GM18505 (cell line): ENCODE measurements at regions not wholly inside any gene's neighbourhood (a gene's known extent, or its start where the extent isn't known, plus 50 kb on each side); places are given as distances from the start of the nearest gene placed in this dataset.

Experiments used
- ATAC-seq: cut with Tn5 transposase; IDR thresholded peaks from one replicate; pipeline ENCODE4 v1.9.1; 2021; ENCODE audit not compliant: unreplicated experiment
- POLR2A ChIP-seq: IDR thresholded peaks from 4 replicates; pipeline ENCODE4 v1.6.1; 2011; ENCODE audit warnings: borderline replicate concordance; ENCODE audit not compliant: insufficient read depth, insufficient read length; ENCODE audit errors: extremely low read depth

- no peak for TF ChIP-seq POLR2A
Measured at GRCh38 chr5:121164632-121165031, 687.0 kb upstream of the FTMT start.

GRCh38 chr5:121171361-121171760 is 680.3 kb upstream of the FTMT start:
- no peak for ATAC-seq
- no peak for TF ChIP-seq POLR2A

More at GRCh38 chr5:121164632-121165031, 687.0 kb upstream of the FTMT start:
- ATAC-seq, result no peak

- no peak for TF ChIP-seq POLR2A
- ATAC-seq, result no peak
Measured at GRCh38 chr5:121171834-121172233, 679.8 kb upstream of the FTMT start.

- no peak for TF ChIP-seq POLR2A
- ATAC-seq, result no peak
Measured at GRCh38 chr5:121174351-121174750, 677.3 kb upstream of the FTMT start.

- TF ChIP-seq POLR2A, result no peak
- ATAC-seq, result no peak
Measured at GRCh38 chr5:121175986-121176385, 675.7 kb upstream of the FTMT start.

GRCh38 chr5:121182788-121183490 is 668.7 kb upstream of the FTMT start:
- no peak for ATAC-seq
- no peak for TF ChIP-seq POLR2A

DNA sequence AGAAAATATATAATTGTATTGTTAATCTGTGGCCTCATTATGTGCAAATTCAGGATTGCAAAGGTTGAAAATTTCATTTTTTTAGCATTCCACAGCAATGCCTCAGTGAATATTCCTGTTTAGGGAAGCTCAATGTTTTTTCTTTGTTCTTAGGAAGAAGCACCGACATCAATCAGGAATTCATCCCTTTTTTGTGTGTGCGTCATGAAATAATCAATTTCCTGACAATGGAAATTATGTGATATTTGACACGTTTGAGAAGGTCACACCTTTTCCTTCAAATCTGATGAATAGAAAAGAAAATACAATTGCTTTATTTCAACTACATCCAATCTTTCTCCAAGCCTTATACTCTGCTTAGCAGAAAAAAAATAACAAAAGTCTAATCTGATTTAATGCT is 662.8 kb upstream of the FTMT start:
- no peak for TF ChIP-seq POLR2A
- ATAC-seq, result no peak

- TF ChIP-seq POLR2A, result no peak
- ATAC-seq, result no peak
Measured at GRCh38 chr5:121189342-121190305, 662.1 kb upstream of the FTMT start.

DNA sequence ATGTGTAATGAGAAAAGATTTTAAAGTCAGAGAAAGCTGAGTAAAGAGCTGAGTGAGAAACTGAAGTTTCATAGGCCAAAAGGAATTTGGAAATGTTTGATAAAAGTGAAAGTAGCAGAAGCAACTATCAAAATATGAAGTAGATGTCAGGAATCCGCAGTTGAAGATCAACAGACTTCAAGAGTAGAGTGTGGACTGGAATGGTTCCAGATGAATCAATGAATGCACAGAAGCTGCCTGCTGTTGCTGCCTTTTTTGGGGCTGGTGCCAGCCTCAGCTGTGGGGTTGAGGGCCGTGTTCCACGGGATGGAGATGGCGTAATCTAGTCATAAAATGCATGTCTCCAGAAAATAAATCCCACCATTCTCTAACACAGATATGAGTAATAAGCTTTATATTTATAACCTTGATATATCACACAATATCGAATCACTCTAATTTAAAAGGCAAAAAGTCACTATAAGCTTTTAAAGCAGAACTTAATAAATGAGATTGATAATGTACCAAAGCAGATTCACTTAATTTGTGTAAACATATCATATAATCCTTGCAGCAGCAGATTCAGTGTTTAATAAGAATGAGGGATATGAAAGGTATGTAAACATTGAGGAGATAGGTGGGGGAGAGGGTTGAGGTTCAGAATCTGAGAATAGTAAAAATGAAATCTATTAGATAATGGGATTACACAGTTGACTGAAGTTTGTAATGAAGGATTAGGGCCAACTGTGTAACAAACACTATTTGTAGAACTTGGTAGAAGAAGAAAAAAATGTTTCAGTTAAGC is 652.3 kb upstream of the FTMT start:
- no peak for TF ChIP-seq POLR2A
- no peak for ATAC-seq

DNA sequence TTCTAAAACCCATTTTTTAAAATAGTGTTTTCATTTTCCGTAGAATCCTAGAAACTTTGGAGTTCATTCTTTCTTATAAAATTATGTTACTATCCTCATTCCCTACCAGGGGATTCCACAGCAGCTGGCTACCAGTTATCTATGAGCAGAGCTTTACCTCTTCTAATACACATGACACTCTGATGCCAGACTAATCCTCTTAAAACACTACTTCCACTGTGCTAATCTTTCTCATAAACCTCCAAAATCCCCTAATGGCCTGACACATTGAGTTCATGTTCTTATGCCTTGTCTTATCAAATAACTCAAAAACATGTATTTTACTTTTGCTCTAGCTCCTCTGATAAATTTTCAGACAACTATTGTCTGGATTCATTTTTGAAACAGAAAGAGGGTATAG is 633.6 kb upstream of the FTMT start:
- no peak for TF ChIP-seq POLR2A

DNA sequence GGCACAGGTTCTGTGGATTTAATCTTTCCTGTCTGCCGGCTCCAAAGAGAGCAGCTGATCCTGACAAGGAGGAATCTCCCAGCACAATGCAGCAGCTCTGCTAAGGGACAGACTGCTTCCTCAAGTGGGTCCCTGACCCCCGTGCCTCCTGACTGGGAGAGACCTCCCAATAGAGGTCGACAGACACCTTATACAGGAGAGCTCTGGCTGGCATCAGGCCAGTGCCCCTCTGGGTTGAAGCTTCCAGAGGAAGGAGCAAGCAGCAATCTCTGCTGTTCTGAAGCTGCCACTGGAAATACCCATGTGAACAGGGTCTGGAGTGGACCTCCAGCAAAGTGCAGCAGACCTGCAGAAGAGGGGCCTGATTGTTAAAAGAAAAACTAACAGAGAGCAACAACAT is 630.2 kb upstream of the FTMT start:
- ATAC-seq, result no peak
- TF ChIP-seq POLR2A, result no peak

More for the DNA sequence above, 633.6 kb upstream of the FTMT start:
- no peak for ATAC-seq

DNA sequence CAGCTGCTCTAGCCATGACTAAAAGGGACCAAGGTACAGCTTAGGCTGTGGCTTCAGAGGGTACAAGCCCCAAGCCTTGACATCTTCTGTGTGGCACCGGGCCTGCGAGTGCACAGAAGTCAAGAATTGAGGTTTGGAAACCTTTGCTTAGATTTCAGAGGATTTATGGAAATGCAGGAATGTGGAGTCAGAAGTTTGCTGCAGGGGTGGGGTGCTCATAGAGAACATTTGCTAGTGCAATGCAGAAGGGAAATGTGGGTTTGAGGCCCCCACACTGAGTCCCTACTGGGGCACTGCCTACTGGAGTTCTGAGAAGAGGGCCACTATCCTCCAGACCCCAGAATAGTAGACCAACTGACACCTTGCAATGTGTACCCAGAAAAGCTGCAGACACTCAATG is 624.9 kb upstream of the FTMT start:
- no peak for ATAC-seq

GRCh38 chr5:121239951-121240350 is 611.7 kb upstream of the FTMT start:
- no peak for TF ChIP-seq POLR2A
- ATAC-seq, result no peak

More for the DNA sequence above, 624.9 kb upstream of the FTMT start:
- no peak for TF ChIP-seq POLR2A
